ENCODE measurements at regions not wholly inside any gene's neighbourhood (a gene's known extent, or its start where the extent isn't known, plus 50 kb on each side); places are given as distances from the start of the nearest gene placed in this dataset.

DNA sequence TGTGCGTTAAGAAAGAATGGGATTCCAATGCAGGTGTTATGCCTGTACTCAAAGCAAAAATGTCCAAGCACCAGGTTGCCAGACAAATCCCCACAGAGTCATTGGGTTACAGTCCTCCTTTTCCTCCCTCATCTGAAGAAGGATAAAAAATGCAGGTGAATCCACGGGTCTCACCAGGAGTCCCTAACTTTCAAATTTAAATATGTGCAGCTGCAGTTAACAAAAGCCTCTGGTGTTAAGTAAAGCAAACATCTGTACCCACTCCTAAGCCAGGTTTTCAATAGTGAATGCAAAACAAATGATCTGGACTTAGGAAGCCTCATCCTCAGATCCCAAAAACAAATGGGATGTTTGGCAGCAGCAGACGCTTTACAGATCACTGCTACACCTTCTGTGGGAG is 70.4 kb upstream of the SETMAR start:
- Histone ChIP-seq H3K9me3 (no peaks in the 10 kb centered on the region), H3K4me1 (no peaks in the 10 kb centered on the region), H3K36me3 (no peaks in the 10 kb centered on the region), H3K4me3 (no peak overlapping the region), H3K27me3 (no peaks in the 10 kb centered on the region), H3K27ac (no peak overlapping the region)
- DNase-seq = no peak
- 66 to 76% methylated on average over 3 of the region's 3 CpGs for WGBS, 2 donors
- TF ChIP-seq, protein P1, sequence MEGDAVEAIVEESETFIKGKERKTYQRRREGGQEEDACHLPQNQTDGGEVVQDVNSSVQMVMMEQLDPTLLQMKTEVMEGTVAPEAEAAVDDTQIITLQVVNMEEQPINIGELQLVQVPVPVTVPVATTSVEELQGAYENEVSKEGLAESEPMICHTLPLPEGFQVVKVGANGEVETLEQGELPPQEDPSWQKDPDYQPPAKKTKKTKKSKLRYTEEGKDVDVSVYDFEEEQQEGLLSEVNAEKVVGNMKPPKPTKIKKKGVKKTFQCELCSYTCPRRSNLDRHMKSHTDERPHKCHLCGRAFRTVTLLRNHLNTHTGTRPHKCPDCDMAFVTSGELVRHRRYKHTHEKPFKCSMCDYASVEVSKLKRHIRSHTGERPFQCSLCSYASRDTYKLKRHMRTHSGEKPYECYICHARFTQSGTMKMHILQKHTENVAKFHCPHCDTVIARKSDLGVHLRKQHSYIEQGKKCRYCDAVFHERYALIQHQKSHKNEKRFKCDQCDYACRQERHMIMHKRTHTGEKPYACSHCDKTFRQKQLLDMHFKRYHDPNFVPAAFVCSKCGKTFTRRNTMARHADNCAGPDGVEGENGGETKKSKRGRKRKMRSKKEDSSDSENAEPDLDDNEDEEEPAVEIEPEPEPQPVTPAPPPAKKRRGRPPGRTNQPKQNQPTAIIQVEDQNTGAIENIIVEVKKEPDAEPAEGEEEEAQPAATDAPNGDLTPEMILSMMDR (IDR thresholded peaks at IDR 0.05) = no peak
- TF ChIP-seq POLR2AphosphoS5 (IDR thresholded peaks at IDR 0.05) = no peak
- TF ChIP-seq POLR2A (IDR thresholded peaks at IDR 0.05) = no peak
- no peak for TF ChIP-seq EP300 (IDR thresholded peaks at IDR 0.05)
- intact Hi-C loops (cut with DNase I) = no loop called here

DNA sequence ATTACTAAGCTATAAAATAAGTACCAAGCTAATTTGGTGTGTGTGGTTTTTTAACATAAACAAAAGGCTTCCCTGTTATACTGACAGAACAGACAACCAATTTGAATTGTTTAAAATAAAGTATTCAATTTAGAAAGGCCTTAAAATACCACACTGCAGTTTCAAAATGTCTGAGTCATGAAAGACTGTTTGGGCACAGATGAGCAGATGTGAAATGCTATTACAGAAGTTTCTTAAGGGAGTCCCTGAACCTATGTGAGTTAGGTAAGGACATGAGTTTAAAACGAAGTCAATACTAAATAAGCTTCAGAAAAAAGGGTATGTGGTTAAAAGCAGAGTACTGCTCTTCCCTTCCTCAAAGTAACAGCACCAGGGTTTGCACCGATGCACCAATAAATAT is 69.7 kb upstream of the SETMAR start:
- Histone ChIP-seq H3K9me3 (no peaks in the 10 kb centered on the region), H3K27me3 (no peaks in the 10 kb centered on the region), H3K4me1 (no peaks in the 10 kb centered on the region), H3K4me3 (no peak overlapping the region), H3K36me3 (no peaks in the 10 kb centered on the region), H3K27ac (no peak overlapping the region)
- intact Hi-C loops (cut with DNase I) = no loop called here
- DNase-seq = no peak
- TF ChIP-seq POLR2A (IDR thresholded peaks at IDR 0.05) = no peak
- TF ChIP-seq, protein P1 (IDR thresholded peaks at IDR 0.05) = no peak
- no peak for TF ChIP-seq EP300 (IDR thresholded peaks at IDR 0.05)
- no peak for TF ChIP-seq POLR2AphosphoS5 (IDR thresholded peaks at IDR 0.05)
- 33 to 60% methylated on average over 2 of the region's 2 CpGs for WGBS, 2 donors

DNA sequence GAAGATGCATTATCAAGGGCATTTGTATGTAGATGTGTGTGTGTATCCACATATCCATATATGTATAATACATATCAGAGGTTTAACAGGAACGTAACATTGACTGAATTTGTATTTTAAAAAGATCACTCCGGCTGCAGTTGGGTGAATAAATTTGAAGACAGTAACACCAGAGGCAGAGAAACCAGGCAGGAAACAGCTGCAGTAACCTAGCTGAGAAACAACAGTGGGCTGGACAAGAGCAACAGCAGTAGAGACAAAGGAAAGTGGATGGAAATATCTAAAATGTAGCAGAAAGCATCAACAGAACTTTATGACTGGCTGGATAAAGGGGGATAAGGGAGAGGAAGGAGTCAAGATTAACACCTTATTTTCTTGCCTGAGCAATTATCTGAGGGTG is 68.3 kb upstream of the SETMAR start:
- no peak for TF ChIP-seq EP300 (IDR thresholded peaks at IDR 0.05)
- TF ChIP-seq, protein P1 (IDR thresholded peaks at IDR 0.05) = no peak
- no peak for TF ChIP-seq POLR2A (IDR thresholded peaks at IDR 0.05)
- no peak for TF ChIP-seq POLR2AphosphoS5 (IDR thresholded peaks at IDR 0.05)
- intact Hi-C loops (cut with DNase I) = no loop called here
- DNase-seq = no peak
- Histone ChIP-seq H3K36me3 (no peaks in the 10 kb centered on the region), H3K4me1 (no peaks in the 10 kb centered on the region), H3K9me3 (no peaks in the 10 kb centered on the region), H3K27me3 (no peaks in the 10 kb centered on the region), H3K4me3 (no peak overlapping the region), H3K27ac (no peak overlapping the region)
- WGBS, 2 donors = 49 to 83% methylated on average over 2 of the region's 2 CpGs

DNA sequence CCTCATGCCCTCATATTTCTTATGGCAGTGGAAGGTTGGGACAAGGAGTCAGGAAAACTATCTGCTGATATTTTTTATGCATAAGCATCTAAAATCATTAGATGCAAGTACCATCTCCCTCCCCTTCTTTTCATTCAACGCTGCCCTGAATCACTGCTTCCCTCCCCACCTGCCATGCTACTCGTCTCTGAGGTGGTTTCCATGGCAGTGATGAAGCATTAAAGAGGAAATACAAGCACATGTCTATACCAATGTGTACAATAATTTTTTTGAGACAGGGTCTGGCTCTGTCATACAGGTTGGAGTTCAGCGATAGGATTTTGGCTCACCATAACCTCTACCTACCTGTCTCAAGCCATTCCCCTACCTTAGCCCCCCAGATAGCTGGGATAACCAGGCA is 67.5 kb upstream of the SETMAR start:
- intact Hi-C loops (cut with DNase I) = no loop called here
- Histone ChIP-seq H3K9me3 (no peaks in the 10 kb centered on the region), H3K36me3 (no peaks in the 10 kb centered on the region), H3K27me3 (no peaks in the 10 kb centered on the region), H3K27ac (no peak overlapping the region), H3K4me1 (no peaks in the 10 kb centered on the region), H3K4me3 (no peak overlapping the region)
- no peak for DNase-seq
- TF ChIP-seq POLR2A (IDR thresholded peaks at IDR 0.05) (no peak), EP300 (IDR thresholded peaks at IDR 0.05) (no peak), POLR2AphosphoS5 (IDR thresholded peaks at IDR 0.05) (no peak)
- TF ChIP-seq, protein P1 (IDR thresholded peaks at IDR 0.05) = no peak
- 49 to 76% methylated on average over 3 of the region's 3 CpGs for WGBS, 2 donors

DNA sequence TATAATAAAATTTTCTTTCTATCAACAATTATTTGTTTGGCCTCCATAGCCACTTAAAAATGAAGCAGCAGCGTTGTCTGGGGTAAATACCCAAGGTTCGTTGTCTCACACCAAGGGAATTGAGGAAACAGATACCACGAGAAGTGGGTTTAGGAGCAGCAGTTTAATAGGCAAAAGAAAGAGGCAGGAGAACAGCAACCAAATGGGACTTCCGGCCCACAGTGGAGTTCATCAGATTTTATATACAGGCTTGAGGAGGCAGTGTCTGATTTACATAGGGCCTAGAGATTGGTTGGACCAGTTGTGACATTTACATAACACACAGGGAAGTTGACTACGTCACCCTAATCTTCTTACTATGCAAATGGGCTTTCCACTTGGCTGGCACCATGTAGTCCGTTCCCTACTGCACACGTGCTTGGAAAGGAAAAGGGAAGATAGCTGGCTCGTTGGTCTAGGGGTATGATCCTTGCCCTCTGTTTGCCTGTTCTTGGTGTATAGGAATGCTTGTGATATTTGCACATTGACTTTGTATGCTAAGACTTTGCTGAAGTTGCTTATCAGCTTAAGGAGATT is 61.5 kb upstream of the SETMAR start:
- intact Hi-C loops (cut with DNase I) = no loop called here
- no peaks in the 10 kb centered on the region for H3K9me3 ChIP-seq
- no peaks in the 10 kb centered on the region for H3K36me3 ChIP-seq
- H3K4me3 ChIP-seq = no peak overlapping the region
- no peaks in the 10 kb centered on the region for H3K4me1 ChIP-seq
- DNase-seq = no peak
- H3K27ac ChIP-seq = no peak overlapping the region
- no peaks in the 10 kb centered on the region for H3K27me3 ChIP-seq
- TF ChIP-seq EP300 (IDR thresholded peaks at IDR 0.05) = no peak
- no peak for TF ChIP-seq POLR2AphosphoS5 (IDR thresholded peaks at IDR 0.05)
- no peak for TF ChIP-seq POLR2A (IDR thresholded peaks at IDR 0.05)
- TF ChIP-seq, protein P1 (IDR thresholded peaks at IDR 0.05) = no peak
- 87 to 88% methylated on average over 8 of the region's 8 CpGs for WGBS, 2 donors
